ENCODE measurements at regions not wholly inside any gene's neighbourhood (a gene's known extent, or its start where the extent isn't known, plus 50 kb on each side); places are given as distances from the start of the nearest gene placed in this dataset.
"Not testable (repeated sequence)": the region's sequence is repeated elsewhere in the genome, so short reads cannot be mapped to it uniquely, and the experiment has no call there.

DNA sequence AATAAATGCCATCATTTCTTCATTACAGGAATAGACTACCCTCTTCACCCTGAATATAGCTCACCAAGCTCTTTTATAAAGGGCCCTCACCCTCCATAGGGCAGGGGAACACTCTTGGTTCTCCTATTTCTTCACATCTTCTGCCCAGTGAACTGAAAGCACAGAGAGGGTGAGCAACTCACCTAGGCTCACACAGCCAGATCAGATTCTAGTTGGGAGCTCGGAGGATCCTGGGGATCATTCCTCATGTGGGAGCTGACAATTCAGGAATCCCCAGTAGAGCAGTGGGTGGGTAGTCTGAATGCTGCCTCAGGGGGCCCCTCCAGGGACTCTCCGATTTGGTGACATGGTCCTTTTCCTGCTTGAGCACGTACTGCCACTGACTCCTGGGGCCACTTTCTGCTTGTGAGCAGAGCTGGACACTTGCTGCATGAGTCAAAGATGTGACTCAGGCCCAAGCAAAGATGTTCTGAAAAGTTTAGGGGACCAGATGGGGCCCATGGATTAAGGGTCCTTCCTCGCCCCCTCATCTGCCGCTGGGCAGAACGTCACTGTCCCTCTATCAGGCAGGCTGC, 63.7 kb upstream of the WNT4 start:
- Histone ChIP-seq H3K4me1 (ENCODE audit: insufficient read depth, low read length) (no peaks in the 10 kb centered on the region), H3K27me3 (ENCODE audit: insufficient read depth, low read length) (peaks cover 4% of the 10 kb centered on the region), H3K4me3 (ENCODE audit: low read length in 2 of 2) (no peak overlapping the region), H3K36me3 (ENCODE audit: insufficient read depth, low read length) (no peaks in the 10 kb centered on the region), H3K9me3 (ENCODE audit: control insufficient read depth in 1 of 2, low read length in 2 of 2) (no peaks in the 10 kb centered on the region), H3K27ac (ENCODE audit: low read depth, low read length) (no peak overlapping the region)
- ChIA-PET CTCF (ENCODE audit: partially characterized antibody) (no interaction called here), POLR2A (ENCODE audit: partially characterized antibody) (no interaction called here)
- Mint-ChIP-seq H3K36me3 (no peaks in the 10 kb centered on the region), H3K4me1 (peaks cover 0 to 1% (median 0%) of the 10 kb centered on the region in 4 donors), H3K9me3 (no peaks in the 10 kb centered on the region), H3K27me3 (peaks cover 39 to 61% of the 10 kb centered on the region in 2 donors), H3K27ac (no peak overlapping the region), H3K4me3 (no peak overlapping the region)
- no peak for DNase-seq
- intact Hi-C loops (cut with micrococcal nuclease) = no loop called here

- no peak overlapping the region for H3K4me3 ChIP-seq (ENCODE audit: low read length in 2 of 2)
- H3K4me1 ChIP-seq (ENCODE audit: insufficient read depth, low read length) = no peaks in the 10 kb centered on the region
- H3K36me3 ChIP-seq (ENCODE audit: insufficient read depth, low read length) = no peaks in the 10 kb centered on the region
- ChIA-PET POLR2A (ENCODE audit: partially characterized antibody) (no interaction called here), CTCF (ENCODE audit: partially characterized antibody) (no interaction called here)
- no peaks in the 10 kb centered on the region for H3K9me3 ChIP-seq (ENCODE audit: control insufficient read depth in 1 of 2, low read length in 2 of 2)
- Mint-ChIP-seq H3K27ac (no peak overlapping the region), H3K36me3 (no peaks in the 10 kb centered on the region), H3K9me3 (no peaks in the 10 kb centered on the region), H3K4me3 (no peak overlapping the region), H3K27me3 (peaks cover 42 to 67% of the 10 kb centered on the region in 2 donors), H3K4me1 (peaks cover 0 to 1% (median 0%) of the 10 kb centered on the region in 4 donors)
- intact Hi-C loops (cut with micrococcal nuclease) = no loop called here
- no peak overlapping the region for H3K27ac ChIP-seq (ENCODE audit: low read depth, low read length)
- no peak for DNase-seq
- peaks cover 4% of the 10 kb centered on the region for H3K27me3 ChIP-seq (ENCODE audit: insufficient read depth, low read length)
Measured at GRCh38 chr1:22207511-22208267, 64.8 kb upstream of the WNT4 start.

DNA sequence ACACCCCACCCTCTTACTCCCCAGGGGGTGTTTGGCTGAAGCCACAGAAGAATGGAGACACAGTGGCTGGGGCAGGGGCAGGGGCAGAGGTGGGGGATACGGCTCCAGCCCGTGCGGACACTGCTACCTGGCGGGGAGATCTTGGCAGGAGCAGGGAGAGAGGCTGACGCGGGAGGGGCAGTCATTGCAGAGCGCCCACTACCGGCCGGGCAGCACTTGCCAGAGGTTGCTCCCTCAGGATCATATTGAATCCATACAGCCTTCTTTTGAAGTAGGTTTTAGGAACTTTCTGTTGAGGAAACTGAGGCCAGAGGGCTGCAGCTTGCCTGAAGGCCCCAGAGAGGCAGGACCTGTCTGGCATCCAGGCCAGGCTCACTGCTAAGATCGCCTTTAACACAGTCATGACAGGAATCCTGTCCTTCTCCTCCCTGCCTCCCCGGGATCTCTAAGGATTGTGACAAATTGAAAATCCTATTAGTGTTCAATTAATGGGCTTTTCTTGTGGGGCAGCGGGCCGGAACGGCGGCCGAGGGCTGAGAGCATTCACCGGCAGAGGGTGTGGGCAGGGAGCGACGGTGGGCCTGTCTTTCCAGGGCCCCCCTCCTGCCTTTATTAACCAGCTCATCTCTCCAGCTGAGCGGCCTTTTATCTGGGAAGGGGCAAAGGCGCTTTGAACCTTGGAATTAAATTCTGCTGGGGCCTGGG, 65.5 kb upstream of the WNT4 start:
- H3K36me3 ChIP-seq (ENCODE audit: insufficient read depth, low read length) = no peaks in the 10 kb centered on the region
- Mint-ChIP-seq H3K36me3 (no peaks in the 10 kb centered on the region), H3K4me3 (no peak overlapping the region), H3K27me3 (peaks cover 42 to 64% of the 10 kb centered on the region in 2 donors), H3K9me3 (no peaks in the 10 kb centered on the region), H3K4me1 (peaks cover 0 to 1% (median 0%) of the 10 kb centered on the region in 4 donors), H3K27ac (no peak overlapping the region)
- no peak overlapping the region for H3K4me3 ChIP-seq (ENCODE audit: low read length in 2 of 2)
- H3K9me3 ChIP-seq (ENCODE audit: control insufficient read depth in 1 of 2, low read length in 2 of 2) = no peaks in the 10 kb centered on the region
- intact Hi-C loops (cut with micrococcal nuclease) = no loop called here
- ChIA-PET CTCF (ENCODE audit: partially characterized antibody) (no interaction called here), POLR2A (ENCODE audit: partially characterized antibody) (no interaction called here)
- no peaks in the 10 kb centered on the region for H3K4me1 ChIP-seq (ENCODE audit: insufficient read depth, low read length)
- H3K27me3 ChIP-seq (ENCODE audit: insufficient read depth, low read length) = peaks cover 4% of the 10 kb centered on the region
- no peak overlapping the region for H3K27ac ChIP-seq (ENCODE audit: low read depth, low read length)
- DNase-seq = no peak

- no peak overlapping the region for H3K27ac Mint-ChIP-seq
Measured at GRCh38 chr1:22208973-22209378, 66.1 kb upstream of the WNT4 start.

DNA sequence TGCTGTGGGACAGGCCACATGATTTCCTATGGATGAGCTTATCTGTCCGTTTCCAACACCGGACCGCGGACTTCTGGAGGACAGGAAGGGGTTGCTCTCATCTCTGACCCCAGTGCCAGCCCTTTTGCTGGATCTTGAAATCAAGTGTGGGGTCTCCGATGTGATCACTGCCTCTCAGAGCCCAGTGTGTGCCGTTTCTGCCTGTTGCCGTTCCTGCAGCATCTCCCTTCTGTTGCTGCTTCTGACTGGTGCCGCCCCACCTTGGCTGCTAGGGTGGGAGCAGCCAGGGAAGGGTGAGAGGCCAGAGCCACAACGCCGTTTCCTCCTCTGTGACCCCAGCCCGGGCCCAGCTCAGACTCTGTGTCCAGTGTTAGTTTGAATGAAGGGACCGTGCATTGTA, 67.3 kb upstream of the WNT4 start:
- intact Hi-C loops (cut with micrococcal nuclease) = no loop called here
- Histone ChIP-seq H3K4me1 (ENCODE audit: insufficient read depth, low read length) (no peaks in the 10 kb centered on the region), H3K9me3 (ENCODE audit: control insufficient read depth in 1 of 2, low read length in 2 of 2) (no peaks in the 10 kb centered on the region), H3K27me3 (ENCODE audit: insufficient read depth, low read length) (peaks cover 4% of the 10 kb centered on the region), H3K4me3 (ENCODE audit: low read length in 2 of 2) (no peak overlapping the region), H3K27ac (ENCODE audit: low read depth, low read length) (no peak overlapping the region), H3K36me3 (ENCODE audit: insufficient read depth, low read length) (no peaks in the 10 kb centered on the region)
- H3K36me3 Mint-ChIP-seq = no peaks in the 10 kb centered on the region
- H3K27ac Mint-ChIP-seq = no peak overlapping the region
- no peak overlapping the region for H3K4me3 Mint-ChIP-seq
- H3K27me3 Mint-ChIP-seq = peaks cover 39 to 51% of the 10 kb centered on the region in 2 donors
- ChIA-PET POLR2A (ENCODE audit: partially characterized antibody) (no interaction called here), CTCF (ENCODE audit: partially characterized antibody) (no interaction called here)
- H3K9me3 Mint-ChIP-seq = no peaks in the 10 kb centered on the region
- no peaks in the 10 kb centered on the region for H3K4me1 Mint-ChIP-seq
- no peak for DNase-seq

More at GRCh38 chr1:22208973-22209378, 66.1 kb upstream of the WNT4 start:
- Histone ChIP-seq H3K36me3 (ENCODE audit: insufficient read depth, low read length) (no peaks in the 10 kb centered on the region), H3K4me3 (ENCODE audit: low read length in 2 of 2) (no peak overlapping the region), H3K9me3 (ENCODE audit: control insufficient read depth in 1 of 2, low read length in 2 of 2) (no peaks in the 10 kb centered on the region), H3K27me3 (ENCODE audit: insufficient read depth, low read length) (peaks cover 4% of the 10 kb centered on the region), H3K4me1 (ENCODE audit: insufficient read depth, low read length) (no peaks in the 10 kb centered on the region), H3K27ac (ENCODE audit: low read depth, low read length) (no peak overlapping the region)
- ChIA-PET CTCF (ENCODE audit: partially characterized antibody) (no interaction called here), POLR2A (ENCODE audit: partially characterized antibody) (no interaction called here)
- Mint-ChIP-seq H3K27me3 (peaks cover 39 to 59% of the 10 kb centered on the region in 2 donors), H3K4me3 (no peak overlapping the region), H3K4me1 (peaks cover 0 to 1% (median 0%) of the 10 kb centered on the region in 4 donors), H3K9me3 (no peaks in the 10 kb centered on the region), H3K36me3 (no peaks in the 10 kb centered on the region)
- intact Hi-C loops (cut with micrococcal nuclease) = no loop called here
- DNase-seq = no peak

DNA sequence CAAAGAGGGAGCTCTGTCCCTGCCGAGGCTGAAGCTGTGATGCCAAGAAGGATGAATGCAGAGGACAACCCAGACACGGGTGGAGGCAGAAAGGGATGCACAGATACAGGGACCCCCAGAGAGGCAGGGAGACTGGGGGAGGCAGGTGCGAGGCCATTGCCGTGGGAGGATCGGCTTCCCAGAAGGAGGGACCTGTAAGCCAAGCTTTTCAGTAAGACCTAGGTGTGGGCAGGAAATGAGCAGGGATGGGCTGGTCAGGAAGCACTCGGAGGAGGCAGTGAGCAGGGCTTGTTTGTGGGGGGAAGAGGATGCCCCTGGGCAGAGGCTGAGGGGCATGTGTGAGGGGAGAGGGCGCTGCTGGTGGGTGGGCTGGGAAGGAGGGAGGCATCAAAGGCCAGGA, 67.7 kb upstream of the WNT4 start:
- intact Hi-C loops (cut with micrococcal nuclease) = no loop called here
- peaks cover 4% of the 10 kb centered on the region for H3K27me3 ChIP-seq (ENCODE audit: insufficient read depth, low read length)
- Mint-ChIP-seq H3K27ac (no peak overlapping the region), H3K36me3 (no peaks in the 10 kb centered on the region), H3K4me3 (no peak overlapping the region), H3K9me3 (no peaks in the 10 kb centered on the region), H3K4me1 (no peaks in the 10 kb centered on the region), H3K27me3 (peaks cover 39 to 46% of the 10 kb centered on the region in 2 donors)
- no peaks in the 10 kb centered on the region for H3K4me1 ChIP-seq (ENCODE audit: insufficient read depth, low read length)
- H3K27ac ChIP-seq (ENCODE audit: low read depth, low read length) = no peak overlapping the region
- ChIA-PET POLR2A (ENCODE audit: partially characterized antibody) (no interaction called here), CTCF (ENCODE audit: partially characterized antibody) (interaction anchor here (0.6 kb wide), 1 partner anchor 79 kb away, joined by 3 read pairs; no protein-coding TSS in a partner anchor)
- DNase-seq = no peak
- no peaks in the 10 kb centered on the region for H3K36me3 ChIP-seq (ENCODE audit: insufficient read depth, low read length)
- no peaks in the 10 kb centered on the region for H3K9me3 ChIP-seq (ENCODE audit: control insufficient read depth in 1 of 2, low read length in 2 of 2)
- no peak overlapping the region for H3K4me3 ChIP-seq (ENCODE audit: low read length in 2 of 2)

- H3K27ac ChIP-seq (ENCODE audit: low read depth, low read length); H3K4me3 Mint-ChIP-seq; H3K36me3 Mint-ChIP-seq; H3K9me3 Mint-ChIP-seq; H3K36me3 ChIP-seq (ENCODE audit: insufficient read depth, low read length); H3K27me3 ChIP-seq (ENCODE audit: insufficient read depth, low read length); POLR2A ChIA-PET (ENCODE audit: partially characterized antibody); H3K4me1 Mint-ChIP-seq; H3K27ac Mint-ChIP-seq; DNase-seq; intact Hi-C loops (cut with micrococcal nuclease); H3K9me3 ChIP-seq (ENCODE audit: control insufficient read depth in 1 of 2, low read length in 2 of 2); H3K4me1 ChIP-seq (ENCODE audit: insufficient read depth, low read length); H3K4me3 ChIP-seq (ENCODE audit: low read length in 2 of 2): not testable (repeated sequence)
- CTCF ChIA-PET (ENCODE audit: partially characterized antibody) = interaction anchor here (0.6 kb wide), 1 partner anchor 80 kb away, joined by 3 read pairs; no protein-coding TSS in a partner anchor
- peaks cover 41 to 42% of the 10 kb centered on the region in 2 donors for H3K27me3 Mint-ChIP-seq
Measured at GRCh38 chr1:22211459-22211858, 68.6 kb upstream of the WNT4 start.

Measured in CD4-positive, alpha-beta memory T cell (primary cell).